ENCODE measurements at regions not wholly inside any gene's neighbourhood (a gene's known extent, or its start where the extent isn't known, plus 50 kb on each side); places are given as distances from the start of the nearest gene placed in this dataset.

DNA sequence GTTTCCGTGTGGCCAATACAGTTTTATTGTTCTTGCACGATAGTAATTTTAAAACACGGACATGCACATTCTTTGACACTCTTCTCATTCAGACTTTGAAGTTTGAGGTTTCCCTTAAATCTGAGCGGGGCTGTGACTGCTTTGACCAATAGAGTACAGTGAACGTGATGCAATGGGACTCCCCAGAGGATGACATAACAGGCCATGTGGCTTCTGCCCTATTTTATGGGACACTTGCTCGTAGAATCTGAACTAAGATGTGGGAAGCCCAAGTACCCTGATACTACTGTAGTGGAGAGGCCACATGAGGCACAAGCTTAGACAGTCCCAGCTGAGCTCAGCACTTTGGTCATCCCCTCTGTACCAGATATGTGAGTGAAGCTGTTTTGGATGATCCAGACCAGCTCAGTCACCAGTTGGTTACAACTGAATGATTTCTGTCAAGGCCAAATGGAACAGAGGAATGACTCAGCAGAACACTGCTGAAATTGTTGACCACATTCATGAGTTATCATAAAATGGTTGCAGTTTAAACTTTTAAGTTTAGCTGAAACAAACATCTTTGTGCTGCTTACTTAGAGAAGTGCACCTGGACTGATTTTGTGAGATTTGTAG, 279.4 kb downstream of the RFPL4B start:
- no peaks in the 10 kb centered on the region for H3K27me3 Mint-ChIP-seq
- no peak for DNase-seq
- peaks cover 5% of the 10 kb centered on the region for H3K9me3 Mint-ChIP-seq
- no peaks in the 10 kb centered on the region for H3K4me1 Mint-ChIP-seq
- no peaks in the 10 kb centered on the region for H3K36me3 Mint-ChIP-seq (ENCODE audit: low read depth)
- ChIA-PET CTCF (no interaction called here), POLR2A (no interaction called here)
- H3K4me3 Mint-ChIP-seq: no peak overlapping the region
- no peak overlapping the region for H3K27ac Mint-ChIP-seq

DNA sequence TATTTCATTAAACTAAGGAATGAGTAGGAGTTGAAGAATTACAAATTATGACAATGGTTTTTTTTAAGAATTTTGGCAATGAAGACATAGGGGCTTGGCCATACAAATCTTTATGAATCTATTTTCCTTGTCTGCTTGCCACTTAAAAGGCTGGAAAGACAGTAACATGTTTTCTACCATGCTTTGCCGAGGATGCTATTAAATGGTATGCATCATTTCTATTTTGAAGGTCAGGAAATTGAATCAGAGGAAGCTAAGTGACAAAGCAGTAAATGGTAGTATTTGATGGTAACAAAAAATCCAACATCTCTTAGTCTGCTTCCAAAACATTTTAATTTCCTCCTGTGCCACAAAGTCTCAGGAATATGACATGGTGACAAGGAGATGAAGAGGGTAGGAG, 287.2 kb downstream of the RFPL4B start:
- CTCF ChIA-PET: no interaction called here
- H3K27me3 Mint-ChIP-seq: no peaks in the 10 kb centered on the region

DNA sequence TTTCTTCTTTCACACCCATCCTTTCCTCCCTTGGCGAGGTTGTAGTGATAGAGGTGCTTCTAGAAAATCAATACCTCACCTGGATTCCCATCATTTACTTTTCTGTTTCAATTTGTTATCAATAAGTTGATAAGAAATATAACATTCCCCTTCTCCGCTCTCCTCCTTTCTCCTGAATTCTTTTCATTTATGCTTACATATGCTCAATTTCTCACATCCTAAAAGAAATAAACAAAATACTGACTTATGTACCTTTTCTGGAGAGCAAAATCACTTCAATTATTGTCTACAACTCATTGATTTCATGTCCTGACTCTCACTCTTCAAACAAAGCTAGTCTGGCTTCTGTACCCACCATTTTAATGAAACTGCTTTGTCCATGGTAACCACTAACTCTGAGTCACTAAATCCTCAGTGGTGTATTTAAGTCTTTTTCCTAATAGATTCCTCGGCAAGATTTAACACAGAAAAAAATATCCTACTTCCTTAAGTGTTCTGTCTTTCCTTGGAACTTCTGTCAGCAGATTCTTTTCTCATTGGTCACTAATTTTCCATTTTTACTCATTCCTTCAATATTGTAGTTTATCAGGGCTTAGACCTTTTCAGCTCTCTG, 289.6 kb downstream of the RFPL4B start:
- Mint-ChIP-seq H3K36me3 (ENCODE audit: low read depth) (no peaks in the 10 kb centered on the region), H3K4me1 (no peaks in the 10 kb centered on the region), H3K4me3 (no peak overlapping the region), H3K9me3 (peaks cover 1% of the 10 kb centered on the region), H3K27me3 (no peaks in the 10 kb centered on the region), H3K27ac (no peak overlapping the region)
- no peak for DNase-seq
- ChIA-PET CTCF (no interaction called here), POLR2A (no interaction called here)

More for the DNA sequence above, 287.2 kb downstream of the RFPL4B start:
- Mint-ChIP-seq H3K4me1 (no peaks in the 10 kb centered on the region), H3K4me3 (no peak overlapping the region), H3K27ac (no peak overlapping the region), H3K9me3 (peaks cover 2% of the 10 kb centered on the region), H3K36me3 (ENCODE audit: low read depth) (no peaks in the 10 kb centered on the region)
- POLR2A ChIA-PET: no interaction called here
- no peak for DNase-seq

DNA sequence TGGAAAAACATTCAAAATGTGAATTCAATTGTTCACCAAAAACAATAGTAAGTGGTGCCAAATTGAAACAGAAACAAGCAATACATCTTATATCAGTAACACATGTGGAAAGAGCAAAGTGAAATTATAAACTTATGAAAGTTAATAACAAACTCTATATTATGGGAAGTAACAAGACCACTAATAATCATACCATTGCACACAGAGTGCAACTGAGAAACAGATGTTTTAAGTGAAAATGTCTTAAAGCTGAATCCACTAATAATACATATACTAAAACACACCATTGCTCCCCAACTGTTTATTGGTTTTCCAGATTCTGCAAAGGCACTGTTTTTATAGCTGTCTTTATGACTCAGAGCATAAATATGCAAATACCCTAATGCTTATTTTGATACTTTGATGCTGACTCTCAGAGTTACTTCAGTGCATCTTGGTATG, 292.3 kb downstream of the RFPL4B start:
- H3K27me3 Mint-ChIP-seq: no peaks in the 10 kb centered on the region
- no peak overlapping the region for H3K4me3 Mint-ChIP-seq
- POLR2A ChIA-PET: no interaction called here
- no peaks in the 10 kb centered on the region for H3K4me1 Mint-ChIP-seq
- no peaks in the 10 kb centered on the region for H3K9me3 Mint-ChIP-seq
- no peak overlapping the region for H3K27ac Mint-ChIP-seq
- no peaks in the 10 kb centered on the region for H3K36me3 Mint-ChIP-seq (ENCODE audit: low read depth)
- DNase-seq: no peak
- CTCF ChIA-PET: no interaction called here

DNA sequence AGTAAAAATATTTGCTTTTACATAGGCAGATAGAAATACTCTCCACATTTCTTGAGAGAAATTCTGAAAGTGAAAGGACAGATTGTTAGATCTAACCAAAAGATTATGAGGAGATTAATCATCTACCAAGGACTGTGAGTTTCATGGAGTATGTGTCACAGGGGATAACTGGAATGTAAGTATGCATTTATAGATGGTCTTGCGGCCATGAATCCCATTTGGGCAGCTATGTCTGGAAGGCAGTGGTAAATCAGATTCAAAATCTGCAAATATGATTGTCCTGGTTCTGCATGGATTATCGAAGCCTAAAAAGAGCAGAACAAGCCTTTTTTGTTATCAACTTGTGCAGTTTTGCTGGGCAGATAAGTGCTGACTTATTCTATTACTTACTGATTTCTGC, 293.8 kb downstream of the RFPL4B start:
- Mint-ChIP-seq H3K9me3 (no peaks in the 10 kb centered on the region), H3K36me3 (ENCODE audit: low read depth) (no peaks in the 10 kb centered on the region), H3K4me1 (no peaks in the 10 kb centered on the region), H3K27ac (no peak overlapping the region), H3K4me3 (no peak overlapping the region), H3K27me3 (no peaks in the 10 kb centered on the region)
- DNase-seq: no peak
- ChIA-PET POLR2A (no interaction called here), CTCF (no interaction called here)

DNA sequence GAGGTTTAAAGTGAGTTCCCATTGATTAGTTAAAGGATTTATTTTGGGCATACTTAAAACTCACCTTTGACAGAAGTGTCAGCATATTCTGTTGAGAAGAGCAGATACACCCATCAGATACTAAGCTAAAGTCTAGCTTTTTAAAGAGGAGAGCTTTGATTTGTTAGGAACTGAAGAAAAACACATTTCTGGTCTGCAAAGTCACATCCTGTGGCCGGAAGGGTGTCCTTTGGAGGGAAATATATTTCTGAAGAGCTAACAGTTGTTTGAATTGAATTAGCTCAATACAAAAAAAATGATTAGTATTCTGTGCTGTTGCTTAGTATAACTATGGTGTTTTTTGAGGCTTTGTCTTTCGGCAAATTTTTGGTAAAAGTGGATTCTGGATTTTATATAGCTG, 302.7 kb downstream of the RFPL4B start:
- POLR2A ChIA-PET: no interaction called here
- Mint-ChIP-seq H3K36me3 (ENCODE audit: low read depth) (no peaks in the 10 kb centered on the region), H3K27ac (no peak overlapping the region), H3K27me3 (no peaks in the 10 kb centered on the region), H3K9me3 (no peaks in the 10 kb centered on the region), H3K4me1 (no peaks in the 10 kb centered on the region), H3K4me3 (no peak overlapping the region)
- CTCF ChIA-PET: no interaction called here
- no peak for DNase-seq

DNA sequence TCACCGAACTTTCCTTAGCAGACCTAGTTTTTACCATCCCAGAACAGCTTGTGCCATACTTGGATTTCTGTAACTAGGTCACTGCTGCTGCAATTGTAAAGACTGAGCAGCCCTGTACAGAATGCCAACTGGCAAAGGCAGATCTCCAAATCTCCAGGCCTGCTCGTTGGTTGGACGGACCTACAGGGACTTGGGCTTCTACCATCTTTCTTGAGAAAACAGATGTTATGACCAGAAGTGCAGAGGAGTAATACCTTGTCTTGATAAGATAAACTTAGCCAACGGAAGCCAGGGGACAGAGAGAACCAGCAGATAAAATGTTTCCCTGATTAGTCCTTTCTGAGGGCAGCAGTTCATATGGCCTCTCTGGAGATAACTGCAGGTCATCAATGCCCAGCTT, 304.1 kb downstream of the RFPL4B start:
- CTCF ChIA-PET: no interaction called here
- no peak overlapping the region for H3K4me3 Mint-ChIP-seq
- POLR2A ChIA-PET: no interaction called here
- no peaks in the 10 kb centered on the region for H3K36me3 Mint-ChIP-seq (ENCODE audit: low read depth)
- no peaks in the 10 kb centered on the region for H3K9me3 Mint-ChIP-seq
- no peak for DNase-seq
- H3K27me3 Mint-ChIP-seq: no peaks in the 10 kb centered on the region
- H3K4me1 Mint-ChIP-seq: no peaks in the 10 kb centered on the region
- no peak overlapping the region for H3K27ac Mint-ChIP-seq

DNA sequence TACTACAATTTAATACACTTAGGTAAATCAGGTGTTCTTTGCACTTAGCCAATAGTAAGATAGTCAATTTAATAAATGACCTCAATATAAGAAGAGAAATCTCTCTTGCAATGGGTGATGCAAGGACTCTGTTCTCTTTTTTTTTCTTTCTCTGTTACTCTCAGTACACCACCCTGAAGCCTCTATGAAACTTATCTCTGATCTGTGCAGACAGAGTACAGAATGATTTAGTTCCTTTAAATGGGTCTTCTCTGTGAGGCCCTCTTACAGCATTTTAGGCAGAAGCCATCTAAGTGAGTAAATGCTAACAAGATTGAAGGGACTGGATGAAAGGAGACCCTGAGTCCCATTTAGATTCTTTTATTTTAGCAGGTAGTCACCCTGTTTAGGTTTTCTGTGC, 312.8 kb downstream of the RFPL4B start:
- POLR2A ChIA-PET: no interaction called here
- H3K9me3 Mint-ChIP-seq: no peaks in the 10 kb centered on the region

DNA sequence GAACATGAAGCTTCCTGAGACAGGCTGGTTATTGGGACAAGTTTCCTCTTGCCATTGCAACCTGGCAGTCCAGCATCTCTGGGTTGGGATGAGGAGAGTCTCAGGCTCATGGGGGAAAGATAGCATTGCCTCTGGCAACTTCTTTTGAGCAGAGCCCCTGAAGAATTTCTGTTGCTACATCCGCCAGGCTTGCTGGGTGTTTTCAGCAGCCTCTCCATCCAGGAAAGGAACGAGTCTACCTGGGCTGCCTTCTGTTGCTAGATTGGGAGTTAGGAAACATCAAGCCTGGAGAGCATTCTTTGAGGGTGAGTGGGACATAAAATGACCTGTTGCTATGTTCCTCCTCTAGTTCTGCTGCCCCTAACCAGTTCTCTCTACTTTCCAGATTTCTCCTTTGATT, 313.5 kb downstream of the RFPL4B start:
- CTCF ChIA-PET: no interaction called here

More for the DNA sequence above, 312.8 kb downstream of the RFPL4B start:
- CTCF ChIA-PET: no interaction called here
- H3K36me3 Mint-ChIP-seq (ENCODE audit: low read depth): no peaks in the 10 kb centered on the region
- DNase-seq: no peak
- no peak overlapping the region for H3K27ac Mint-ChIP-seq
- H3K27me3 Mint-ChIP-seq: no peaks in the 10 kb centered on the region
- no peaks in the 10 kb centered on the region for H3K4me1 Mint-ChIP-seq
- H3K4me3 Mint-ChIP-seq: no peak overlapping the region

DNA sequence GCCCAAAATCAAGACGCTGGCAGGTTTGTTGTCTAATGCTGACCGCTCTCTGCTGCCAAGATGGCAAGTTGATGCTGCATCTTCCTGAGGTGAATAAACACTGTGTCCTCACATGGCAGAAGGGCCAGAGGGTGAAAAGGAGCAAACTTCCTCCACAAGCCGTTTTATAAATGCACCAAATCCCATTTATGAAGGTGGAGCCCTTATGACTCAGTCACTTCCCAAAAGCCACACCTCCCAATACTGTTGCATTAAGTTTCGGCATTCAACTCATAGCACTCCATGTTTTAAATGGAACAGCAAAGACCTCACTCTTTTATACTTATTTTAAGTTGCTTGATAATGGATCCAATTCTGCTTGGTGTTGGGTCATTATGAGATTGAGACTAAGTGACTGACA, 316.6 kb downstream of the RFPL4B start:
- Mint-ChIP-seq H3K36me3 (ENCODE audit: low read depth) (no peaks in the 10 kb centered on the region), H3K27ac (no peak overlapping the region), H3K9me3 (no peaks in the 10 kb centered on the region), H3K27me3 (no peaks in the 10 kb centered on the region), H3K4me3 (no peak overlapping the region), H3K4me1 (no peaks in the 10 kb centered on the region)
- CTCF ChIA-PET: no interaction called here
- POLR2A ChIA-PET: no interaction called here
- DNase-seq: no peak

More for the DNA sequence above, 313.5 kb downstream of the RFPL4B start:
- Mint-ChIP-seq H3K36me3 (ENCODE audit: low read depth) (no peaks in the 10 kb centered on the region), H3K9me3 (no peaks in the 10 kb centered on the region), H3K27ac (no peak overlapping the region), H3K4me1 (no peaks in the 10 kb centered on the region), H3K4me3 (no peak overlapping the region), H3K27me3 (no peaks in the 10 kb centered on the region)
- DNase-seq: no peak
- POLR2A ChIA-PET: no interaction called here

DNA sequence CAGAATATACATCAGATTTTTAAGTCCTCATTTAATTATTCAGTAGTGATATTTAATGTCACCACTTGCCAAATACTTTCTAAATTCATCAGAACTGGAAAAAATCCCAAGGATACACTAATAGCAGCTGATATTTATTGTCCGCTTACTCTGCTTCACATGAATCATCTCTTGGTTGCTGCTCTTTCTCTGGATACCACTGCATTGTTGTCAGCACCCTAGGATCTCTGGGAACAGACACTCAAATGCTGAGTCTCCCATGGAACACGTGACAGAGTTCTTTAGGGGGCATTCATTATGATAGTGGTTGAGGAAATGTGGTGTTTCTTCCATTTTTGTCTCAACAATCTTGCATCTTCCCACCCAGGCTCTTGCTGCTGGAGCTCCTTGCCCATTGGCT, 318.0 kb downstream of the RFPL4B start:
- CTCF ChIA-PET: no interaction called here
- Mint-ChIP-seq H3K9me3 (no peaks in the 10 kb centered on the region), H3K4me3 (no peak overlapping the region), H3K27me3 (no peaks in the 10 kb centered on the region), H3K4me1 (no peaks in the 10 kb centered on the region), H3K36me3 (ENCODE audit: low read depth) (no peaks in the 10 kb centered on the region), H3K27ac (no peak overlapping the region)
- POLR2A ChIA-PET: no interaction called here
- no peak for DNase-seq

DNA sequence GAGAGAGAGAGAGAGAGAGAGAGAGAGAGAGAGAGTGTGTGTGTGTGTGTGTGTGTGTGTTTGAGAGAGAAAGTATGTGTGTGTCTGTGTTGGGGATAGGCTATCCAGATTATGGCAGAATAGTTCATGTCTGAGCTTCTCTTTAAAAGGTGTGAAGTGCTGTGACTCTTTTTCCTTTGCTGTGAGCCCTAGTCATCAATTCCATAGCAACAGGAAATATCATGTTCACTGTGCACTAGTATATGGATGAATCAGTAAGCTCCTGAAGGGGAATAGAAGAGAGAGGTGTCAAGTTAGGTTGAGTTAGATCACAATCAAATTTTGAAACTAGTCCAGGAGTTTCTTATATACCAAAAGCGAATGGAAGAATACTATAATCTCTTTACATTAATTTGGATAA, 318.7 kb downstream of the RFPL4B start:
- no peaks in the 10 kb centered on the region for H3K27me3 Mint-ChIP-seq
- H3K36me3 Mint-ChIP-seq (ENCODE audit: low read depth): no peaks in the 10 kb centered on the region
- no peaks in the 10 kb centered on the region for H3K9me3 Mint-ChIP-seq
- H3K4me3 Mint-ChIP-seq: no peak overlapping the region
- DNase-seq: no peak
- no peak overlapping the region for H3K27ac Mint-ChIP-seq
- ChIA-PET POLR2A (no interaction called here), CTCF (no interaction called here)
- no peaks in the 10 kb centered on the region for H3K4me1 Mint-ChIP-seq

DNA sequence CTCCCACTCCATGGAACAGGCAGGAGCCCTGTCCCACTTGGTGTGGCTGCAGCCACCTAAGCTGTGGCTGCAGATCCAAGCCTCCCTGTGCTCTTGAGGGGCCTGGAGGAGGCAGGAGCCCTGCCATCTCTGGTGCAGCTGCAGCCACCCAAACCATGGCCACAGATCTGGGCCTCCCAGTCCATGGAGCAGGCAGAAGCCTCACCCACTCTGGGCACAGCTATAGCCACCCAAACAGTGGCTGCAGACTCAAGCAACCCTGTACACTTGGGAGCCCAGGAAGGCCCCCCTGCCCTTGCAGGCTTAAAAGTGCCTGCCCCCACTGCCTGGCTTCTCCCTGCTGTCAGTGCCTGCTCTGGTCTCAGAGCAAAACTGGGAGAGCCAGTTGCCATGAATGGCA, 320.3 kb downstream of the RFPL4B start:
- H3K36me3 Mint-ChIP-seq (ENCODE audit: low read depth): no peaks in the 10 kb centered on the region

DNA sequence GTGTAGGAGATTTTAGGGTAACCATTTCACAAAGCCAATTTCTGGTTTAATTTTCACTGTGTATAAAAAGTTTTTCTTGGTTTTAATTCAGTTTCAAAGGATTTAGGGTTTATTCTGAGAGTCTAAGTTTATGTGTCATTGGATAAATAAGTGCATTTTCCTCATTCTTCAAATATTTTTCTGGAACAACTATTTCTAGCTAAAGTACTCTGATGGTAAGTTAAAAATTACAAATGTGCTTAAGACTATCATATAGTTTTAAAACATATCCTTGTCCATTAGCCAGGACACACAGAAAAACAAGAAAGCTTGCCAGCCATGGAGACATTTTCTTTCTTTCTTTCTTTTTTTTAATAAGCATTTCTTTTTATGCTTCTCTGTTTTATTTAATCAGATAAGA, 333.0 kb downstream of the RFPL4B start:
- ChIA-PET CTCF (no interaction called here), POLR2A (no interaction called here)
- Mint-ChIP-seq H3K4me1 (no peaks in the 10 kb centered on the region), H3K27ac (no peak overlapping the region), H3K36me3 (ENCODE audit: low read depth) (no peaks in the 10 kb centered on the region), H3K9me3 (no peaks in the 10 kb centered on the region), H3K27me3 (no peaks in the 10 kb centered on the region), H3K4me3 (no peak overlapping the region)
- no peak for DNase-seq

More for the DNA sequence above, 320.3 kb downstream of the RFPL4B start:
- Mint-ChIP-seq H3K4me3 (no peak overlapping the region), H3K9me3 (no peaks in the 10 kb centered on the region), H3K27ac (no peak overlapping the region), H3K4me1 (no peaks in the 10 kb centered on the region), H3K27me3 (no peaks in the 10 kb centered on the region)
- DNase-seq: no peak
- POLR2A ChIA-PET: no interaction called here
- CTCF ChIA-PET: no interaction called here

All from activated CD4-positive, alpha-beta memory T cell treated with anti-CD3 and anti-CD28 coated beads, Interleukin-2, amount 10 ng/mL, durations not matched to agents 7 days and 5 days (primary cell).